H1 (cell line): ENCODE measurements at regions not wholly inside any gene's neighbourhood (a gene's known extent, or its start where the extent isn't known, plus 50 kb on each side); places are given as distances from the start of the nearest gene placed in this dataset.

Experiments
- CHD7 ChIP-seq: fragments of 300-600 bp; sonication (generic); IDR thresholded peaks from 2 replicates; pipeline ENCODE4 v1.7.1; 2012; ENCODE audit warnings: low read length, moderate library complexity, mild to moderate bottlenecking, inconsistent platforms; ENCODE audit not compliant: insufficient replicate concordance
- CREB1 ChIP-seq: IDR thresholded peaks from 2 replicates; pipeline ENCODE4 v1.6.1; 2012; ENCODE audit warnings: inconsistent platforms
- EP300 ChIP-seq, 2 experiments: IDR thresholded peaks; 1 replicate in 1 of 2; 2 replicates in 1 of 2; pipeline ENCODE4 v1.6.1; 2011 to 2012; ENCODE audit warnings: low read depth in 2 of 2, low read length in 2 of 2, mild to moderate bottlenecking in 2 of 2, borderline replicate concordance in 1 of 2, inconsistent platforms in 1 of 2, moderate library complexity in 1 of 2
- HDAC2 ChIP-seq, 2 experiments: fragments of 300-600 bp in 1 of 2; sonication (generic) in 1 of 2; IDR thresholded peaks; 2 replicates each; pipeline ENCODE4 v1.6.1; 2011 to 2012; ENCODE audit warnings: low read depth in 2 of 2, low read length in 2 of 2, mild to moderate bottlenecking in 2 of 2, moderate library complexity in 2 of 2, borderline replicate concordance in 1 of 2, inconsistent platforms in 1 of 2
- JUN ChIP-seq: IDR thresholded peaks from 2 replicates; pipeline ENCODE4 v1.6.1; 2011; ENCODE audit warnings: low read depth, mild to moderate bottlenecking, improper control_type of control experiment, low read length
- SUZ12 ChIP-seq: fragments of 200-600 bp; sonication (generic); IDR thresholded peaks from 2 replicates; pipeline ENCODE4 v1.6.1; 2012; ENCODE audit warnings: mild to moderate bottlenecking, inconsistent platforms, low read length, moderate library complexity, mixed read lengths
- TAF7 ChIP-seq: optimal IDR thresholded peaks from 2 replicates; pipeline ENCODE3; 2011; ENCODE audit warnings: low read depth, mild to moderate bottlenecking, inconsistent platforms, low read length, moderate library complexity, borderline replicate concordance
- TBP ChIP-seq: IDR thresholded peaks from 2 replicates; pipeline ENCODE4 v1.6.1; 2011; ENCODE audit warnings: low read depth, low read length, improper control_type of control experiment
- TF ChIP-seq, protein P1 (sequence below): IDR thresholded peaks from 2 replicates; pipeline ENCODE4 v1.6.1; 2012; ENCODE audit warnings: inconsistent platforms

DNA sequence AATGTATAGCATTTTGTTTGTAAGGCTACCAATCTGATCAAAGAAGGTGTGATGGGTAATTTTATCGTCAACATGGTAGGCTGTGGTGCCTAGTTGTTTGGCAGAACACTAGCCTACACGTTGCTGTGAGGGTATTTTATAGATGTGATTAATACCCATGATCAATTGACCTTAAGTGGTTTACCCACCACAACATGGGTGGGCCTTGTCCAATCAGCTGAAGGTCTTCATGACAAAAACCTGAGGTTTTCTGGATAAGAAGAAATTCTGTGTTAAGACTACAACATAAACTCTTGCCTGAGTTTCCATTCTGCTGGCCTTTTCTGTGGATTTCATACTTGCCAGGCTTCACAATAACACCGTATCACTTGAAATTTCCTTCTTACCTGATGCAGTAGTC lies 131.8 kb upstream of the PPP1R3A start (continued):
- TF ChIP-seq CHD7, result no peak
- no peak for TF ChIP-seq JUN
- TF ChIP-seq, protein P1, sequence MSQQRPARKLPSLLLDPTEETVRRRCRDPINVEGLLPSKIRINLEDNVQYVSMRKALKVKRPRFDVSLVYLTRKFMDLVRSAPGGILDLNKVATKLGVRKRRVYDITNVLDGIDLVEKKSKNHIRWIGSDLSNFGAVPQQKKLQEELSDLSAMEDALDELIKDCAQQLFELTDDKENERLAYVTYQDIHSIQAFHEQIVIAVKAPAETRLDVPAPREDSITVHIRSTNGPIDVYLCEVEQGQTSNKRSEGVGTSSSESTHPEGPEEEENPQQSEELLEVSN, result no peak
- no peak for TF ChIP-seq SUZ12
- no peak for TF ChIP-seq HDAC2 (IDR thresholded peaks at IDR 0.05; ENCODE audit: borderline replicate concordance in 1 of 2, low read depth in 2 of 2, low read length in 2 of 2)
- no peak for TF ChIP-seq TAF7
- no peak for TF ChIP-seq EP300 (IDR thresholded peaks at IDR 0.05; ENCODE audit: borderline replicate concordance in 1 of 2, low read depth in 2 of 2, low read length in 2 of 2)
- TF ChIP-seq TBP, result no peak
- no peak for TF ChIP-seq CREB1
